WTC11 (cell line): ENCODE measurements at regions not wholly inside any gene's neighbourhood (a gene's known extent, or its start where the extent isn't known, plus 50 kb on each side); places are given as distances from the start of the nearest gene placed in this dataset.

Experiments used
- ATAC-seq: fragments of 200-7000 bp; cut with Tn5 transposase; 2 replicates; pipeline ENCODE4 v1.10.0; 2021; ENCODE audit warnings: mild to moderate bottlenecking, moderate library complexity
- CTCF ChIA-PET: fragments of 300-600 bp; sonication (Branson Sonifier 250); formaldehyde crosslinking; loops from one replicate; lab custom pipeline; 2021; ENCODE audit warnings: antibody characterized with exemption; lab: Charles Lee
- POLR2A ChIA-PET: fragments of 350-600 bp; sonication (Branson Sonifier 250); formaldehyde crosslinking; loops from one replicate; lab custom pipeline; 2021; ENCODE audit warnings: antibody characterized with exemption; lab: Charles Lee
- DNase-seq: peaks from one replicate; pipeline ENCODE4 v3.0.0; 2021; ENCODE audit warnings: low spot score
- H3K27ac Mint-ChIP-seq: 2 replicates; pipeline ENCODE4 v1.8.0; 2021; ENCODE audit warnings: mixed read lengths
- H3K27me3 Mint-ChIP-seq: 2 replicates; pipeline ENCODE4 v1.8.0; 2021; ENCODE audit warnings: low read depth, mild to moderate bottlenecking, moderate library complexity, mixed read lengths
- H3K36me3 Mint-ChIP-seq: 2 replicates; pipeline ENCODE4 v1.8.0; 2021; ENCODE audit warnings: mixed read lengths
- H3K4me1 Mint-ChIP-seq: 2 replicates; pipeline ENCODE4 v1.8.0; 2022; ENCODE audit warnings: mixed read lengths
- H3K4me3 Mint-ChIP-seq: 2 replicates; pipeline ENCODE4 v1.8.0; 2021; ENCODE audit warnings: mild to moderate bottlenecking, moderate library complexity, mixed read lengths
- H3K9me3 Mint-ChIP-seq: 2 replicates; pipeline ENCODE4 v1.8.0; 2021; ENCODE audit warnings: mixed read lengths
- ETV6 ChIP-seq: sonication (generic); formaldehyde crosslinking; IDR thresholded peaks from 2 replicates; pipeline ENCODE4 v1.8.1; 2022; ENCODE audit warnings: mild to moderate bottlenecking, missing genetic modification reagents
- FOXJ3 ChIP-seq: sonication (generic); formaldehyde crosslinking; IDR thresholded peaks from 2 replicates; pipeline ENCODE4 v1.9.0; 2021; ENCODE audit warnings: missing genetic modification reagents, mild to moderate bottlenecking, borderline replicate concordance
- GTF2I ChIP-seq: fragments of 250-450 bp; sonication (Bioruptor Pico); conservative IDR thresholded peaks from 2 replicates; pipeline ENCODE4 v1.4.0; 2021; ENCODE audit warnings: mild to moderate bottlenecking
- MXD4 ChIP-seq: fragments of 250-450 bp; sonication (Bioruptor Pico); IDR thresholded peaks from 2 replicates; pipeline ENCODE4 v1.8.0; 2021; ENCODE audit warnings: mild to moderate bottlenecking, moderate library complexity, borderline replicate concordance
- MYBL2 ChIP-seq: sonication (generic); formaldehyde crosslinking; IDR thresholded peaks from 2 replicates; pipeline ENCODE4 v1.8.1; 2023; ENCODE audit warnings: mild to moderate bottlenecking, moderate library complexity, missing genetic modification reagents
- NR1H2 ChIP-seq: sonication (generic); formaldehyde crosslinking; IDR thresholded peaks from 2 replicates; pipeline ENCODE4 v1.9.0; 2021; ENCODE audit warnings: mild to moderate bottlenecking, moderate library complexity, missing genetic modification reagents
- NR2C2 ChIP-seq: sonication (generic); formaldehyde crosslinking; IDR thresholded peaks from 2 replicates; pipeline ENCODE4 v1.8.0; 2022; ENCODE audit warnings: mild to moderate bottlenecking, missing genetic modification reagents
- OVOL2 ChIP-seq: fragments of 250-450 bp; sonication (Bioruptor Pico); IDR thresholded peaks from 2 replicates; pipeline ENCODE4 v1.9.0; 2021; ENCODE audit warnings: mild to moderate bottlenecking, borderline replicate concordance
- PRRX2 ChIP-seq: fragments of 250-450 bp; sonication (Bioruptor Pico); IDR thresholded peaks from 2 replicates; pipeline ENCODE4 v1.8.0; 2021; ENCODE audit warnings: mild to moderate bottlenecking
- SMAD3 ChIP-seq: sonication (generic); formaldehyde crosslinking; IDR thresholded peaks from 2 replicates; pipeline ENCODE4 v1.8.0; 2022; ENCODE audit warnings: missing genetic modification reagents, mild to moderate bottlenecking, borderline replicate concordance
- SOX15 ChIP-seq: fragments of 250-450 bp; sonication (Bioruptor Pico); IDR thresholded peaks from 2 replicates; pipeline ENCODE4 v1.9.0; 2021; ENCODE audit warnings: mild to moderate bottlenecking
- TCF7 ChIP-seq: sonication (generic); formaldehyde crosslinking; IDR thresholded peaks from 2 replicates; pipeline ENCODE4 v1.8.0; 2022; ENCODE audit warnings: mild to moderate bottlenecking, low read depth, missing genetic modification reagents, moderate library complexity
- ZNF263 ChIP-seq: sonication (generic); formaldehyde crosslinking; IDR thresholded peaks from 2 replicates; pipeline ENCODE4 v1.8.1; 2022; ENCODE audit warnings: low read depth, mild to moderate bottlenecking, moderate library complexity, missing genetic modification reagents
- ZNF423 ChIP-seq: fragments of 250-450 bp; sonication (Bioruptor Pico); IDR thresholded peaks from 2 replicates; pipeline ENCODE4 v2.1.2; 2022; ENCODE audit warnings: mild to moderate bottlenecking, moderate library complexity
- TF ChIP-seq, protein P1 (sequence below): sonication (generic); formaldehyde crosslinking; IDR thresholded peaks from 2 replicates; pipeline ENCODE4 v1.8.1; 2022; ENCODE audit warnings: low read depth, missing genetic modification reagents, borderline replicate concordance
- TF ChIP-seq, protein P2 (sequence below): fragments of 250-450 bp; sonication (Bioruptor Pico); IDR thresholded peaks from 2 replicates; pipeline ENCODE4 v2.1.2; 2022; ENCODE audit warnings: mild to moderate bottlenecking, moderate library complexity
- TF ChIP-seq, protein P3 (sequence below): fragments of 250-450 bp; sonication (Bioruptor Pico); IDR thresholded peaks from 2 replicates; pipeline ENCODE4 v1.8.0; 2021; ENCODE audit warnings: mild to moderate bottlenecking
- TF ChIP-seq, protein P4 (sequence below): sonication (generic); formaldehyde crosslinking; IDR thresholded peaks from 2 replicates; pipeline ENCODE4 v1.8.0; 2023; ENCODE audit warnings: mild to moderate bottlenecking, missing genetic modification reagents
- TF ChIP-seq, protein P5 (sequence below): fragments of 200-600 bp; IDR thresholded peaks from 2 replicates; pipeline ENCODE4 v1.8.0; 2022; ENCODE audit warnings: antibody characterized with exemption
- TF ChIP-seq, protein P6 (sequence below): sonication (generic); formaldehyde crosslinking; IDR thresholded peaks from 2 replicates; pipeline ENCODE4 v1.8.1; 2023; ENCODE audit warnings: mild to moderate bottlenecking, missing genetic modification reagents

DNA sequence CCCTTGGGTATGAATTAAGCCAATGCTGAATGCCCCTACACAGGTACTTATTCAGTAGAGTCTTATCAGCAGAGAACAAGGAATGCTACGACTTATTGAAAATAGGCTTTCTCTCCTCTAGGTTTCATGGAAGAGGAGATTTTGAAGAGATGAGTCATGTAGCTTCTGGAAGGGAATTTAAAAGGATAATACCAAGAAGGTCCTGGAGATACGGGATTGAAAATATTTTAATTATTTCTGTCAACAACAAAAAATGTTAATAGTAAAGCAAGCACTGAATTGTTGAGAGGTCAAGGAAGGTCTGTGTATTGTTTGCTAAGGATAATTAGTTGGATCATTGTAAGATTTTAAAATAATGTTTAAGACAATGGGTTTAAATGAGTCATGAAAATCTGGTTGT lies 293.0 kb upstream of the SPHKAP start (continued):
- TF ChIP-seq, protein P1, sequence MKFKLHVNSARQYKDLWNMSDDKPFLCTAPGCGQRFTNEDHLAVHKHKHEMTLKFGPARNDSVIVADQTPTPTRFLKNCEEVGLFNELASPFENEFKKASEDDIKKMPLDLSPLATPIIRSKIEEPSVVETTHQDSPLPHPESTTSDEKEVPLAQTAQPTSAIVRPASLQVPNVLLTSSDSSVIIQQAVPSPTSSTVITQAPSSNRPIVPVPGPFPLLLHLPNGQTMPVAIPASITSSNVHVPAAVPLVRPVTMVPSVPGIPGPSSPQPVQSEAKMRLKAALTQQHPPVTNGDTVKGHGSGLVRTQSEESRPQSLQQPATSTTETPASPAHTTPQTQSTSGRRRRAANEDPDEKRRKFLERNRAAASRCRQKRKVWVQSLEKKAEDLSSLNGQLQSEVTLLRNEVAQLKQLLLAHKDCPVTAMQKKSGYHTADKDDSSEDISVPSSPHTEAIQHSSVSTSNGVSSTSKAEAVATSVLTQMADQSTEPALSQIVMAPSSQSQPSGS (CRISPR knock-in tag) = no peak
- no peak for TF ChIP-seq SOX15

DNA sequence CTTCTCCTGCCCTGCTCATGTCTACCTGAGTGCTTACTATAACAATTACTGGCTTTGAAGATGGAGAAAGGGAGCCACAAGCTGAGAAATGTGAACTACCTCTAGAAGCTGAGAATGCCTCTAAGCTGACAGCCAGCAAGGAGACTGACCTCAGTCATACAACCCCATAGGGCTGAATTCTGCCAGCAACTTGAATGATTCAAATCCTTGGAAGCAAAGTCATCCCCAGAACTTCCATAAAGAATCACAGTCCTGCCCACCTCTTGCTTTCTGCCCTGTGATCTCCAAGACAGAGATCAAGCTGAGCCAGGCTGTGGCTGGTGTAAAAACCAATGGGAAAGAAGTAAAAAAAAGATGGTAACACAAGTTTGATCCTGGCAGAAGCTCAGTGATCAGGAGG lies 288.2 kb upstream of the SPHKAP start:
- Mint-ChIP-seq H3K36me3 (0 out of 2 replicates have a peak, but pooled peaks cover 9% of the 10 kb centered on the region), H3K4me3 (no peak overlapping the region), H3K9me3 (peaks cover 28% of the 10 kb centered on the region), H3K27me3 (no peaks in the 10 kb centered on the region), H3K4me1 (peaks cover 8% of the 10 kb centered on the region), H3K27ac (no peak overlapping the region)
- TF ChIP-seq SMAD3 (no peak), ZNF423 (no peak), ETV6 (no peak), OVOL2 (CRISPR knock-in tag) (no peak), GTF2I (CRISPR knock-in tag) (no peak), TCF7 (no peak)
- TF ChIP-seq, protein P1 (CRISPR knock-in tag) = no peak
- no peak for ATAC-seq
- ChIA-PET CTCF (no interaction called here), POLR2A (no interaction called here)
- DNase-seq = no peak

DNA sequence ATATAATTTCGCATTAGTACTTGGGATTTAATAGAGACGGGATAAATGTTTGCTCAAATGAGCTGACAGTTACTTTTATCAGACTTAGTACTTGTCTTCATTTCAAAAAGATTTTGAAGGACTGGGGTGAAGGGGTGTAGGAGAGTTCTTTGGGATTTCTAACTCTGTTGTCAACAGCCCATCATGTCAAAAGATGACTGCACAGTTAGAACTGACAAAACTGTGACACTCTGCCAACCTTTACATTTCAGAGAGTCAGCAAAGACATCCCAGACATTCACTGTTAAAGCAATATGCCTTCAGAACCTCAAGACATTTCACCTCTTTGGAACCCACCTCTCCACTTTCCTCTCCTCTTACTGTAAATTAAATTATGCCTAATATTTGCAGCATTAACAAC lies 285.4 kb upstream of the SPHKAP start:
- ChIA-PET POLR2A (no interaction called here), CTCF (no interaction called here)
- DNase-seq (no peak), ATAC-seq (no peak)
- H3K9me3 Mint-ChIP-seq = peaks cover 32% of the 10 kb centered on the region
- no peak overlapping the region for H3K27ac Mint-ChIP-seq
- peaks cover 12% of the 10 kb centered on the region for H3K36me3 Mint-ChIP-seq
- H3K4me1 Mint-ChIP-seq = peaks cover 8% of the 10 kb centered on the region
- no peak overlapping the region for H3K4me3 Mint-ChIP-seq
- no peaks in the 10 kb centered on the region for H3K27me3 Mint-ChIP-seq
- TF ChIP-seq, protein P2, sequence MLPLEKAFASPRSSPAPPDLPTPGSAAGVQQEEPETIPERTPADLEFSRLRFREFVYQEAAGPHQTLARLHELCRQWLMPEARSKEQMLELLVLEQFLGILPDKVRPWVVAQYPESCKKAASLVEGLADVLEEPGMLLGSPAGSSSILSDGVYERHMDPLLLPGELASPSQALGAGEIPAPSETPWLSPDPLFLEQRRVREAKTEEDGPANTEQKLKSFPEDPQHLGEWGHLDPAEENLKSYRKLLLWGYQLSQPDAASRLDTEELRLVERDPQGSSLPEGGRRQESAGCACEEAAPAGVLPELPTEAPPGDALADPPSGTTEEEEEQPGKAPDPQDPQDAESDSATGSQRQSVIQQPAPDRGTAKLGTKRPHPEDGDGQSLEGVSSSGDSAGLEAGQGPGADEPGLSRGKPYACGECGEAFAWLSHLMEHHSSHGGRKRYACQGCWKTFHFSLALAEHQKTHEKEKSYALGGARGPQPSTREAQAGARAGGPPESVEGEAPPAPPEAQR (CRISPR knock-in tag) = no peak
- no peak for TF ChIP-seq TCF7
- no peak for TF ChIP-seq ZNF263
- no peak for TF ChIP-seq SMAD3
- no peak for TF ChIP-seq MYBL2 (CRISPR knock-in tag)
- TF ChIP-seq, protein P3, sequence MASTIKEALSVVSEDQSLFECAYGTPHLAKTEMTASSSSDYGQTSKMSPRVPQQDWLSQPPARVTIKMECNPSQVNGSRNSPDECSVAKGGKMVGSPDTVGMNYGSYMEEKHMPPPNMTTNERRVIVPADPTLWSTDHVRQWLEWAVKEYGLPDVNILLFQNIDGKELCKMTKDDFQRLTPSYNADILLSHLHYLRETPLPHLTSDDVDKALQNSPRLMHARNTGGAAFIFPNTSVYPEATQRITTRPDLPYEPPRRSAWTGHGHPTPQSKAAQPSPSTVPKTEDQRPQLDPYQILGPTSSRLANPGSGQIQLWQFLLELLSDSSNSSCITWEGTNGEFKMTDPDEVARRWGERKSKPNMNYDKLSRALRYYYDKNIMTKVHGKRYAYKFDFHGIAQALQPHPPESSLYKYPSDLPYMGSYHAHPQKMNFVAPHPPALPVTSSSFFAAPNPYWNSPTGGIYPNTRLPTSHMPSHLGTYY (CRISPR knock-in tag) = no peak
- TF ChIP-seq MXD4 (CRISPR knock-in tag) = no peak
- TF ChIP-seq NR2C2 = no peak
- TF ChIP-seq NR1H2 (CRISPR knock-in tag) = no peak
- TF ChIP-seq, protein P4, sequence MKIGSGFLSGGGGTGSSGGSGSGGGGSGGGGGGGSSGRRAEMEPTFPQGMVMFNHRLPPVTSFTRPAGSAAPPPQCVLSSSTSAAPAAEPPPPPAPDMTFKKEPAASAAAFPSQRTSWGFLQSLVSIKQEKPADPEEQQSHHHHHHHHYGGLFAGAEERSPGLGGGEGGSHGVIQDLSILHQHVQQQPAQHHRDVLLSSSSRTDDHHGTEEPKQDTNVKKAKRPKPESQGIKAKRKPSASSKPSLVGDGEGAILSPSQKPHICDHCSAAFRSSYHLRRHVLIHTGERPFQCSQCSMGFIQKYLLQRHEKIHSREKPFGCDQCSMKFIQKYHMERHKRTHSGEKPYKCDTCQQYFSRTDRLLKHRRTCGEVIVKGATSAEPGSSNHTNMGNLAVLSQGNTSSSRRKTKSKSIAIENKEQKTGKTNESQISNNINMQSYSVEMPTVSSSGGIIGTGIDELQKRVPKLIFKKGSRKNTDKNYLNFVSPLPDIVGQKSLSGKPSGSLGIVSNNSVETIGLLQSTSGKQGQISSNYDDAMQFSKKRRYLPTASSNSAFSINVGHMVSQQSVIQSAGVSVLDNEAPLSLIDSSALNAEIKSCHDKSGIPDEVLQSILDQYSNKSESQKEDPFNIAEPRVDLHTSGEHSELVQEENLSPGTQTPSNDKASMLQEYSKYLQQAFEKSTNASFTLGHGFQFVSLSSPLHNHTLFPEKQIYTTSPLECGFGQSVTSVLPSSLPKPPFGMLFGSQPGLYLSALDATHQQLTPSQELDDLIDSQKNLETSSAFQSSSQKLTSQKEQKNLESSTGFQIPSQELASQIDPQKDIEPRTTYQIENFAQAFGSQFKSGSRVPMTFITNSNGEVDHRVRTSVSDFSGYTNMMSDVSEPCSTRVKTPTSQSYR (CRISPR knock-in tag) = no peak
- no peak for TF ChIP-seq FOXJ3 (CRISPR knock-in tag)
- TF ChIP-seq, protein P5, sequence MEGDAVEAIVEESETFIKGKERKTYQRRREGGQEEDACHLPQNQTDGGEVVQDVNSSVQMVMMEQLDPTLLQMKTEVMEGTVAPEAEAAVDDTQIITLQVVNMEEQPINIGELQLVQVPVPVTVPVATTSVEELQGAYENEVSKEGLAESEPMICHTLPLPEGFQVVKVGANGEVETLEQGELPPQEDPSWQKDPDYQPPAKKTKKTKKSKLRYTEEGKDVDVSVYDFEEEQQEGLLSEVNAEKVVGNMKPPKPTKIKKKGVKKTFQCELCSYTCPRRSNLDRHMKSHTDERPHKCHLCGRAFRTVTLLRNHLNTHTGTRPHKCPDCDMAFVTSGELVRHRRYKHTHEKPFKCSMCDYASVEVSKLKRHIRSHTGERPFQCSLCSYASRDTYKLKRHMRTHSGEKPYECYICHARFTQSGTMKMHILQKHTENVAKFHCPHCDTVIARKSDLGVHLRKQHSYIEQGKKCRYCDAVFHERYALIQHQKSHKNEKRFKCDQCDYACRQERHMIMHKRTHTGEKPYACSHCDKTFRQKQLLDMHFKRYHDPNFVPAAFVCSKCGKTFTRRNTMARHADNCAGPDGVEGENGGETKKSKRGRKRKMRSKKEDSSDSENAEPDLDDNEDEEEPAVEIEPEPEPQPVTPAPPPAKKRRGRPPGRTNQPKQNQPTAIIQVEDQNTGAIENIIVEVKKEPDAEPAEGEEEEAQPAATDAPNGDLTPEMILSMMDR = no peak
- no peak for TF ChIP-seq PRRX2 (CRISPR knock-in tag)
- TF ChIP-seq, protein P6, sequence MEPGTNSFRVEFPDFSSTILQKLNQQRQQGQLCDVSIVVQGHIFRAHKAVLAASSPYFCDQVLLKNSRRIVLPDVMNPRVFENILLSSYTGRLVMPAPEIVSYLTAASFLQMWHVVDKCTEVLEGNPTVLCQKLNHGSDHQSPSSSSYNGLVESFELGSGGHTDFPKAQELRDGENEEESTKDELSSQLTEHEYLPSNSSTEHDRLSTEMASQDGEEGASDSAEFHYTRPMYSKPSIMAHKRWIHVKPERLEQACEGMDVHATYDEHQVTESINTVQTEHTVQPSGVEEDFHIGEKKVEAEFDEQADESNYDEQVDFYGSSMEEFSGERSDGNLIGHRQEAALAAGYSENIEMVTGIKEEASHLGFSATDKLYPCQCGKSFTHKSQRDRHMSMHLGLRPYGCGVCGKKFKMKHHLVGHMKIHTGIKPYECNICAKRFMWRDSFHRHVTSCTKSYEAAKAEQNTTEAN (CRISPR knock-in tag) = no peak
